Spleen (tissue), 11 donors: ENCODE measurements at regions not wholly inside any gene's neighbourhood (a gene's known extent, or its start where the extent isn't known, plus 50 kb on each side); places are given as distances from the start of the nearest gene placed in this dataset.

ENCODE experiments used
- DNase-seq: peaks from one replicate; pipeline ENCODE4 v3.0.0-alpha.2; 2020
- H3K27ac ChIP-seq, 8 donors: fragments of 200-600 bp; sonication (generic) in 7 of 8; 1 replicate in 4 of 8; 2 replicates in 4 of 8; pipeline versions ENCODE4 v1.5.0 to v1.8.0; 2016 to 2021; ENCODE audit warnings: inconsistent platforms in 4 of 8, mild to moderate bottlenecking in 4 of 8, moderate library complexity in 1 of 8
- H3K27me3 ChIP-seq, 7 donors: fragments of 200-600 bp; sonication (generic) in 6 of 7; replicated peaks in 1 of 7; 1 replicate in 4 of 7; 2 replicates in 3 of 7; pipeline versions ENCODE4 v1.5.0 to v1.8.0; 2016 to 2021; ENCODE audit warnings: inconsistent platforms in 3 of 7, mild to moderate bottlenecking in 1 of 7
- H3K36me3 ChIP-seq, 6 donors: fragments of 200-600 bp; sonication (generic) in 5 of 6; 1 replicate in 4 of 6; 2 replicates in 2 of 6; pipeline versions ENCODE4 v1.5.0 to v1.8.0; 2016 to 2021; ENCODE audit warnings: inconsistent platforms in 2 of 6
- H3K4me1 ChIP-seq, 6 donors: fragments of 200-600 bp; sonication (generic) in 5 of 6; 1 replicate in 3 of 6; 2 replicates in 3 of 6; pipeline versions ENCODE4 v1.5.0 to v1.8.0; 2016 to 2021; ENCODE audit warnings: inconsistent platforms in 3 of 6
- H3K4me3 ChIP-seq, 8 donors: fragments of 200-600 bp; sonication (generic) in 7 of 8; 1 replicate in 4 of 8; 2 replicates in 4 of 8; pipeline versions ENCODE4 v1.5.0 to v1.8.0; 2016 to 2021; ENCODE audit warnings: inconsistent platforms in 4 of 8, mild to moderate bottlenecking in 4 of 8, moderate library complexity in 2 of 8
- H3K9me3 ChIP-seq, 8 donors: fragments of 200-600 bp; sonication (generic) in 7 of 8; 1 replicate in 4 of 8; 2 replicates in 4 of 8; pipeline versions ENCODE4 v1.5.0 to v1.8.0; 2016 to 2021; ENCODE audit warnings: inconsistent platforms in 4 of 8
- CTCF ChIP-seq, 11 experiments: fragments of 200-600 bp in 7 of 11; fragments of 450-650 bp in 4 of 11; sonication (generic) in 4 of 11; IDR thresholded peaks in 8 of 11; conservative IDR thresholded peaks in 3 of 11; 1 replicate in 7 of 11; 2 replicates in 4 of 11; pipeline versions ENCODE4 v1.4.0 to v1.8.0; 2016 to 2021; ENCODE audit warnings: antibody characterized with exemption in 11 of 11, inconsistent platforms in 4 of 11, mild to moderate bottlenecking in 1 of 11
- POLR2A ChIP-seq, 3 donors: fragments of 450-650 bp; IDR thresholded peaks; one replicate each; pipeline ENCODE4 v1.5.1; 2017; ENCODE audit warnings: antibody characterized with exemption in 3 of 3, mild to moderate bottlenecking in 1 of 3
- POLR2AphosphoS5 ChIP-seq, 3 donors: sonication (generic); formaldehyde crosslinking; IDR thresholded peaks; one replicate each; pipeline ENCODE4 v1.5.1; 2017; ENCODE audit warnings: antibody characterized with exemption in 3 of 3
- WGBS, 5 donors: extraction: QIAGEN DNeasy Blood & Tissue Kit in 3 of 5; methylation state at CpG; one replicate each; pipeline versions ENCODE4 v1.1.5 to v1.1.7; 2013 to 2018; 5-methylcytosine and 5-hydroxymethylcytosine counted together
- intact Hi-C: fragments of 100-400 bp; cut with DNase I; formaldehyde crosslinking; loops from one replicate; pipeline ENCODE4 v1.15.0; 2023; ENCODE audit warnings: low total_unique reads
- donor health status: healthy with polysubstance abuse.
- donor health status: DM: no; HTN: no; CAD: no; lungs with moderate emphysema.
- donor health status: DM: no; HTN: no; CAD: no.
- donor health status: Bipolar disorder and iron deficiency.
- donor health status: healthy.
- donor health status: DM: no; HTN: no; CAD: no.
- donor health status: DM: yes; HTN: yes; CAD: no.

- TF ChIP-seq POLR2AphosphoS5 (IDR thresholded peaks at IDR 0.05): no peak
- TF ChIP-seq CTCF (IDR thresholded peaks at IDR 0.05 in 8 of 11, conservative IDR thresholded peaks at IDR 0.05 in 3 of 11): no peak
- TF ChIP-seq POLR2A (IDR thresholded peaks at IDR 0.05): no peak
- Histone ChIP-seq H3K27me3 (peaks cover 0 to 89% (median 25%) of the 10 kb centered on the region in 7 donors), H3K4me3 (no peak overlapping the region), H3K9me3 (no peaks in the 10 kb centered on the region), H3K36me3 (no peaks in the 10 kb centered on the region), H3K27ac (no peak overlapping the region), H3K4me1 (peaks cover 0 to 14% (median 3%) of the 10 kb centered on the region in 6 donors)
- 75 to 79% (median 78%) methylated on average over 10 of the region's 10 CpGs for WGBS, 5 donors
- intact Hi-C loops: loop anchor here (5.0 kb wide), 1 partner anchor 410 kb away; no protein-coding TSS in a partner anchor
- no peak for DNase-seq
Observed at GRCh38 chr6:165852676-165853075, 189.6 kb upstream of the PDE10A start.

- 14 to 17% (median 15%) methylated on average over 9 of the region's 9 CpGs for WGBS, 5 donors
- H3K4me1 ChIP-seq: peaks cover 0 to 14% (median 3%) of the 10 kb centered on the region in 6 donors
- H3K9me3 ChIP-seq: no peaks in the 10 kb centered on the region
- peaks cover 0 to 93% (median 25%) of the 10 kb centered on the region in 7 donors for H3K27me3 ChIP-seq
- H3K4me3 ChIP-seq: no peak overlapping the region
- no peak overlapping the region for H3K27ac ChIP-seq
- peak; percentile 55 to 97 (median 94) for TF ChIP-seq CTCF (IDR thresholded peaks at IDR 0.05 in 8 of 11, conservative IDR thresholded peaks at IDR 0.05 in 3 of 11)
- TF ChIP-seq POLR2AphosphoS5 (IDR thresholded peaks at IDR 0.05): no peak
- no peak for TF ChIP-seq POLR2A (IDR thresholded peaks at IDR 0.05)
- intact Hi-C loops: loop anchor here (5.0 kb wide), 1 partner anchor 408 kb away; no protein-coding TSS in a partner anchor
- DNase-seq: peak; percentile 89
- no peaks in the 10 kb centered on the region for H3K36me3 ChIP-seq
Observed at GRCh38 chr6:165850434-165851019, 187.5 kb upstream of the PDE10A start.

GRCh38 chr6:165849534-165850430 is 186.7 kb upstream of the PDE10A start:
- 27 to 31% (median 30%) methylated on average over 27 of the region's 27 CpGs for WGBS, 5 donors
- H3K27me3 ChIP-seq: peaks cover 0 to 93% (median 20%) of the 10 kb centered on the region in 7 donors
- no peak overlapping the region for H3K4me3 ChIP-seq
- no peak overlapping the region for H3K27ac ChIP-seq
- no peaks in the 10 kb centered on the region for H3K9me3 ChIP-seq
- DNase-seq: no peak
- TF ChIP-seq POLR2A (IDR thresholded peaks at IDR 0.05) (no peak), POLR2AphosphoS5 (IDR thresholded peaks at IDR 0.05) (no peak)
- peaks cover 0 to 14% (median 3%) of the 10 kb centered on the region in 6 donors for H3K4me1 ChIP-seq
- H3K36me3 ChIP-seq: no peaks in the 10 kb centered on the region
- intact Hi-C loops: loop anchor here (5.0 kb wide), 1 partner anchor 407 kb away; no protein-coding TSS in a partner anchor

DNA sequence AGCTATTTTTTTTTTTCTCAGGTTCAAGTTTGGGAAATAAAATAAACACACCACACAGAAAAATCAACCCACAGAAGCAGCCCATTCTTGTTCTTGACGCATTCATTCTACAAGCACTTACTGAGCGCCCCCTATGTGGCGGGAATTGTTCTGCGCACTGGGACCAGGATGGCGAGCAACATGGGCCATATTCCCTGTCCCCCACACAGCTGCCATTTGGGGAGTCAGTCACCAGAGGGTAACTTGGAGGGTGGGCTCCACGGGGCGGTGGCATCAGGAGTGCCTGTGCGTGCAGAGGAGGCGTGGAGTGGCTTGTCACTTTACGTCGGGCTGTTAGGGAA is 185.0 kb upstream of the PDE10A start:
- H3K27ac ChIP-seq: no peak overlapping the region
- intact Hi-C loops: no loop called here
- H3K36me3 ChIP-seq: no peaks in the 10 kb centered on the region
- DNase-seq: no peak
- WGBS, 5 donors: 82 to 93% (median 87%) methylated on average over 11 of the region's 11 CpGs
- H3K27me3 ChIP-seq: peaks cover 0 to 91% (median 9%) of the 10 kb centered on the region in 7 donors
- TF ChIP-seq POLR2A (IDR thresholded peaks at IDR 0.05): no peak
- TF ChIP-seq CTCF (IDR thresholded peaks at IDR 0.05 in 8 of 11, conservative IDR thresholded peaks at IDR 0.05 in 3 of 11): no peak
- TF ChIP-seq POLR2AphosphoS5 (IDR thresholded peaks at IDR 0.05): no peak
- no peaks in the 10 kb centered on the region for H3K9me3 ChIP-seq
- H3K4me1 ChIP-seq: peaks cover 0 to 7% (median 3%) of the 10 kb centered on the region in 6 donors
- no peak overlapping the region for H3K4me3 ChIP-seq
